GM12873 (cell line): ENCODE measurements at regions not wholly inside any gene's neighbourhood (a gene's known extent, or its start where the extent isn't known, plus 50 kb on each side); places are given as distances from the start of the nearest gene placed in this dataset.

Source experiments
- CTCF ChIP-seq: IDR thresholded peaks from 2 replicates; pipeline ENCODE4 v1.5.1; 2012; ENCODE audit warnings: low read depth, mild to moderate bottlenecking, moderate library complexity, low read length, control low read depth; ENCODE audit not compliant: insufficient read depth; ENCODE audit errors: missing control alignments

GRCh38 chr10:78604721-78605120 is 464.0 kb upstream of the ZMIZ1 start:
- TF ChIP-seq CTCF = no peak

- TF ChIP-seq CTCF = no peak
Observed at GRCh38 chr10:78605800-78606350, 462.9 kb upstream of the ZMIZ1 start.

- TF ChIP-seq CTCF = no peak
Observed at GRCh38 chr10:78609976-78610375, 458.8 kb upstream of the ZMIZ1 start.

- TF ChIP-seq CTCF = no peak
Observed at GRCh38 chr10:78613132-78613531, 455.6 kb upstream of the ZMIZ1 start.

GRCh38 chr10:78614267-78614666 is 454.5 kb upstream of the ZMIZ1 start:
- TF ChIP-seq CTCF = no peak

- no peak for TF ChIP-seq CTCF
Observed at GRCh38 chr10:78614744-78615143, 454.0 kb upstream of the ZMIZ1 start.

GRCh38 chr10:78616125-78616695 is 452.6 kb upstream of the ZMIZ1 start:
- no peak for TF ChIP-seq CTCF
